Parathyroid adenoma (tissue), 2 donors: ENCODE measurements at regions not wholly inside any gene's neighbourhood (a gene's known extent, or its start where the extent isn't known, plus 50 kb on each side); places are given as distances from the start of the nearest gene placed in this dataset.

Experiments
- H2AFZ ChIP-seq: fragments of 300-600 bp; sonication (generic); one replicate; pipeline ENCODE4 v1.7.0; 2017; ENCODE audit warnings: antibody characterized with exemption, mild to moderate bottlenecking
- H3K27ac ChIP-seq: fragments of 300-600 bp; sonication (generic); one replicate; pipeline ENCODE4 v1.7.0; 2017
- H3K27me3 ChIP-seq: fragments of 300-600 bp; sonication (generic); one replicate; pipeline ENCODE4 v1.7.0; 2017; ENCODE audit warnings: low read length; ENCODE audit not compliant: control insufficient read depth, insufficient read depth
- H3K36me3 ChIP-seq: fragments of 300-600 bp; sonication (generic); one replicate; pipeline ENCODE4 v1.7.0; 2017; ENCODE audit warnings: low read length; ENCODE audit not compliant: control insufficient read depth, insufficient read depth
- H3K4me1 ChIP-seq: fragments of 300-600 bp; sonication (generic); one replicate; pipeline ENCODE4 v1.7.0; 2017; ENCODE audit warnings: control low read depth
- H3K4me2 ChIP-seq: fragments of 300-600 bp; sonication (generic); one replicate; pipeline ENCODE4 v1.7.0; 2017; ENCODE audit warnings: low read length
- H3K4me3 ChIP-seq: fragments of 300-600 bp; sonication (generic); one replicate; pipeline ENCODE4 v1.7.0; 2017; ENCODE audit warnings: low read depth, low read length
- H3K79me2 ChIP-seq: fragments of 300-600 bp; sonication (generic); one replicate; pipeline ENCODE4 v1.7.0; 2017; ENCODE audit warnings: control low read depth
- H3K9ac ChIP-seq: fragments of 300-600 bp; sonication (generic); one replicate; pipeline ENCODE4 v1.7.0; 2017; ENCODE audit warnings: mild to moderate bottlenecking
- H3K9me3 ChIP-seq: fragments of 300-600 bp; sonication (generic); one replicate; pipeline ENCODE4 v1.7.0; 2017; ENCODE audit warnings: low read length; ENCODE audit not compliant: control insufficient read depth
- CTCF ChIP-seq: fragments of 300-600 bp; sonication (generic); IDR thresholded peaks from one replicate; pipeline ENCODE4 v1.7.0; 2017; ENCODE audit warnings: antibody characterized with exemption, mild to moderate bottlenecking
- donor health status: primary hyperparathyroidism.

DNA sequence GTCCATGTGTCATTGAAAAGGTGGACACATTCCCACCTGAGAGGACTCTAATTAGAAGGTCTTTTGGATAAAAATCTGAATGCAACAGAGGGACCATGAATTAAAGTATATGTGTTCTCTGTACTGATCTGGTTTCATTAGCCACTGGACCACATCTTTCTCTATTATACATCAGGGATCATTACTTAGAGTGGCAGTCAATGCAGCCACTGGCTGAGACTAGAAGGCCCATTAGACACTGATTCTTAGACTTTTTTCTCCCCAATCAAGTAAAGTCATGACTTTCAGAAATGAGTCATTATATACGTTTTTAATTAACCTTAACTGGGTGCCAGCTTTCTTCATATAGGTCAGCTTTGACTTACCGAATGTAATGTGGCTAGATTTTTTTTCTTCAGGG, 550.8 kb upstream of the CFAP20DC start:
- Histone ChIP-seq H2AFZ (no peak overlapping the region), H3K79me2 (no peaks in the 10 kb centered on the region), H3K4me1 (no peaks in the 10 kb centered on the region), H3K27ac (no peak overlapping the region), H3K36me3 (no peaks in the 10 kb centered on the region), H3K27me3 (no peaks in the 10 kb centered on the region), H3K4me2 (no peak overlapping the region), H3K4me3 (no peak overlapping the region), H3K9ac (no peak overlapping the region), H3K9me3 (no peaks in the 10 kb centered on the region)
- TF ChIP-seq CTCF = no peak

GRCh38 chr3:59596741-59597140, 546.9 kb upstream of the CFAP20DC start:
- H3K27ac ChIP-seq = no peak overlapping the region
- H2AFZ ChIP-seq = no peak overlapping the region
- TF ChIP-seq CTCF = no peak
- no peak overlapping the region for H3K4me3 ChIP-seq
- no peaks in the 10 kb centered on the region for H3K9me3 ChIP-seq
- H3K79me2 ChIP-seq = no peaks in the 10 kb centered on the region
- no peaks in the 10 kb centered on the region for H3K36me3 ChIP-seq
- H3K27me3 ChIP-seq = no peaks in the 10 kb centered on the region
- H3K4me2 ChIP-seq = no peak overlapping the region
- H3K4me1 ChIP-seq = no peaks in the 10 kb centered on the region
- H3K9ac ChIP-seq = no peak overlapping the region

- H3K4me3 ChIP-seq = no peak overlapping the region
- no peak overlapping the region for H3K4me2 ChIP-seq
- H3K27ac ChIP-seq = no peak overlapping the region
- no peaks in the 10 kb centered on the region for H3K9me3 ChIP-seq
- no peak overlapping the region for H2AFZ ChIP-seq
- no peak overlapping the region for H3K9ac ChIP-seq
- H3K79me2 ChIP-seq = no peaks in the 10 kb centered on the region
- no peaks in the 10 kb centered on the region for H3K4me1 ChIP-seq
- H3K36me3 ChIP-seq = no peaks in the 10 kb centered on the region
- TF ChIP-seq CTCF = no peak
- no peaks in the 10 kb centered on the region for H3K27me3 ChIP-seq
Measured at GRCh38 chr3:59595830-59596229, 546.0 kb upstream of the CFAP20DC start.

- Histone ChIP-seq H3K27ac (no peak overlapping the region), H2AFZ (no peak overlapping the region), H3K27me3 (no peaks in the 10 kb centered on the region), H3K9ac (no peak overlapping the region), H3K4me1 (no peaks in the 10 kb centered on the region), H3K4me2 (no peak overlapping the region), H3K36me3 (no peaks in the 10 kb centered on the region), H3K4me3 (no peak overlapping the region), H3K9me3 (no peaks in the 10 kb centered on the region), H3K79me2 (no peaks in the 10 kb centered on the region)
- TF ChIP-seq CTCF = no peak
Measured at GRCh38 chr3:59593380-59593779, 543.6 kb upstream of the CFAP20DC start.

DNA sequence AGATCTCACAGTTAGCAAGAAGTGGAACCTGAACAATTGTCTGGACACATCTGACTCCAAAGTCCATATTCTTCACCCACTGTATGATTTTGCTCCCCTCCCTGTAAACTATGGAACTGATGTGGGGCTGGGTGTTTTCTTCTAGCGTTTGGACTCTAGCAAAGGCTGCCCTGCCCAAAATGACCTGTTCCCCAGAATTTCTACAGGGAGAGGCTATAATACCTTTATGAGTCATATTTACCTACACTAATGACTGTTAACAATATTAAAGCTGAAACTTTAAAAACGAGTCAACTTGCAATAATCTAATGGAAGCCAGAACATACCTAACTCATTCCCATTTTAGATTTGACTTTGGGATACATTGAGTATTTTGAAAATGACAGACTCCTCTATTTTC, 531.2 kb upstream of the CFAP20DC start:
- no peak overlapping the region for H2AFZ ChIP-seq
- no peaks in the 10 kb centered on the region for H3K9me3 ChIP-seq
- H3K27me3 ChIP-seq = no peaks in the 10 kb centered on the region
- no peaks in the 10 kb centered on the region for H3K79me2 ChIP-seq
- H3K4me2 ChIP-seq = no peak overlapping the region
- H3K4me3 ChIP-seq = no peak overlapping the region
- no peaks in the 10 kb centered on the region for H3K4me1 ChIP-seq
- no peak overlapping the region for H3K27ac ChIP-seq
- no peak overlapping the region for H3K9ac ChIP-seq
- no peak for TF ChIP-seq CTCF
- no peaks in the 10 kb centered on the region for H3K36me3 ChIP-seq
